C4-2B (cell line): ENCODE measurements at regions not wholly inside any gene's neighbourhood (a gene's known extent, or its start where the extent isn't known, plus 50 kb on each side); places are given as distances from the start of the nearest gene placed in this dataset.

ENCODE experiments used
- H3K27ac ChIP-seq: fragments of 450-650 bp; 2 replicates; pipeline ENCODE4 v1.5.1; 2017
- CTCF ChIP-seq: fragments of 450-650 bp; conservative IDR thresholded peaks from 2 replicates; pipeline ENCODE4 v1.5.1; 2017; ENCODE audit warnings: mild to moderate bottlenecking
- ZFX ChIP-seq: fragments of 450-650 bp; IDR thresholded peaks from 2 replicates; pipeline ENCODE4 v1.6.1; 2017

- H3K27ac ChIP-seq = no peak overlapping the region
- TF ChIP-seq ZFX (no peak), CTCF (no peak)
These were observed 143.1 kb downstream of the BTC start for GRCh38 chr4:74651198-74651597.

GRCh38 chr4:74653331-74654229, 140.7 kb downstream of the BTC start:
- no peak overlapping the region for H3K27ac ChIP-seq
- TF ChIP-seq CTCF = no peak
- no peak for TF ChIP-seq ZFX

GRCh38 chr4:74654230-74654681, 140.1 kb downstream of the BTC start:
- H3K27ac ChIP-seq = no peak overlapping the region
- no peak for TF ChIP-seq CTCF
- TF ChIP-seq ZFX = no peak

GRCh38 chr4:74656596-74656995, 137.7 kb downstream of the BTC start:
- no peak overlapping the region for H3K27ac ChIP-seq
- TF ChIP-seq CTCF = no peak
- no peak for TF ChIP-seq ZFX

- TF ChIP-seq ZFX (no peak), CTCF (no peak)
- no peak overlapping the region for H3K27ac ChIP-seq
These were observed 136.2 kb downstream of the BTC start for GRCh38 chr4:74658116-74658515.

GRCh38 chr4:74659576-74660411, 134.5 kb downstream of the BTC start:
- TF ChIP-seq ZFX (no peak), CTCF (no peak)
- H3K27ac ChIP-seq = no peak overlapping the region

- H3K27ac ChIP-seq = no peak overlapping the region
These were observed 133.5 kb downstream of the BTC start for GRCh38 chr4:74660866-74661265.

More at GRCh38 chr4:74660866-74661265, 133.5 kb downstream of the BTC start:
- TF ChIP-seq ZFX (no peak), CTCF (no peak)
